ENCODE measurements at regions not wholly inside any gene's neighbourhood (a gene's known extent, or its start where the extent isn't known, plus 50 kb on each side); places are given as distances from the start of the nearest gene placed in this dataset.

DNA sequence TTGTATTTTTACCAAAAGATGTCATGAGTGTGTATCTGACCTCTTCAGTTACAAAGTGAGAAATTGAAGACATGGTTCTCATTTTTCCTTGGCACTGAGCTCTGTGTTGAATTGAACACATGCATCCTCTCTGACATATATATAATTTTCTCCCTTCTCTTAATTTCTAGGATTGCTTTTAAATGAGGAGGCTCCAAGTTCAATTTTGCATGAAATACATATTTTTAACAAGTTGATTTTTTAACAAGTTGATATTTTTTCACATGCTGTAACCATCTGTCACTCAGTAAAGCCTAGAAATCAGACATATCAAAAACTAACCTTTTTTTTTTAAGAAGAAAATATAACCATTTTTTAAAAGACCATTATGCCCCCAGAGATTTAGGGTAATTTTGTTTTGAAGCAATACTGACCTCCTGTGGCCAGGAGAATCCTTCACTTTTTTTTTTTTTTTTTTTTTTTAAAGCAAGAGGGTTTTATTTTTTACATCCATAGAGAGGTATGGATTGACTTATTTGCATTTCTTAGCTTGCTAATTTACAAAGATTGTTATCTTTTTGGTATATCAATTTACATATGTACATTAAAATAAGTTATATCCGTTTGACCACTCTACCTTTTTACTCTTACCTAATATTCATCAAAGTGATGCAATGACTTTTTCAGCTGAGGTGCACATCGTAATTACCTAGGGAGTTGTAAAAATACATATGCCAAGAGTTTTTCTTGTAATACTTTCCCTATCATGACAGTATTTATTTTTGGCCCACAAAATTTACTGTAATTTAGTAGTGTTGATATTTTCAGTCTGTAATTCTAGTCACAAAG is 161.8 kb downstream of the SOCS6 start:
- Histone ChIP-seq H3K9me3 (no peaks in the 10 kb centered on the region), H3K4me3 (no peak overlapping the region), H3K27ac (no peak overlapping the region), H3K4me1 (peaks cover 0 to 3% (median 0%) of the 10 kb centered on the region in 4 donors), H3K27me3 (no peaks in the 10 kb centered on the region), H3K36me3 (no peaks in the 10 kb centered on the region)
- DNase-seq, result no peak
- TF ChIP-seq POLR2AphosphoS5 (IDR thresholded peaks at IDR 0.05) (no peak), EP300 (IDR thresholded peaks at IDR 0.05) (no peak), POLR2A (IDR thresholded peaks at IDR 0.05) (no peak)
- TF ChIP-seq, protein P1, sequence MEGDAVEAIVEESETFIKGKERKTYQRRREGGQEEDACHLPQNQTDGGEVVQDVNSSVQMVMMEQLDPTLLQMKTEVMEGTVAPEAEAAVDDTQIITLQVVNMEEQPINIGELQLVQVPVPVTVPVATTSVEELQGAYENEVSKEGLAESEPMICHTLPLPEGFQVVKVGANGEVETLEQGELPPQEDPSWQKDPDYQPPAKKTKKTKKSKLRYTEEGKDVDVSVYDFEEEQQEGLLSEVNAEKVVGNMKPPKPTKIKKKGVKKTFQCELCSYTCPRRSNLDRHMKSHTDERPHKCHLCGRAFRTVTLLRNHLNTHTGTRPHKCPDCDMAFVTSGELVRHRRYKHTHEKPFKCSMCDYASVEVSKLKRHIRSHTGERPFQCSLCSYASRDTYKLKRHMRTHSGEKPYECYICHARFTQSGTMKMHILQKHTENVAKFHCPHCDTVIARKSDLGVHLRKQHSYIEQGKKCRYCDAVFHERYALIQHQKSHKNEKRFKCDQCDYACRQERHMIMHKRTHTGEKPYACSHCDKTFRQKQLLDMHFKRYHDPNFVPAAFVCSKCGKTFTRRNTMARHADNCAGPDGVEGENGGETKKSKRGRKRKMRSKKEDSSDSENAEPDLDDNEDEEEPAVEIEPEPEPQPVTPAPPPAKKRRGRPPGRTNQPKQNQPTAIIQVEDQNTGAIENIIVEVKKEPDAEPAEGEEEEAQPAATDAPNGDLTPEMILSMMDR (IDR thresholded peaks at IDR 0.05), result no peak
- intact Hi-C loops (cut with DNase I), result loop anchor here (5.0 kb wide), 1 partner anchor 253 kb away; no protein-coding TSS in a partner anchor
- 27 to 40% methylated on average over 2 of the region's 2 CpGs for whole genome bisulfite sequencing, 2 donors

DNA sequence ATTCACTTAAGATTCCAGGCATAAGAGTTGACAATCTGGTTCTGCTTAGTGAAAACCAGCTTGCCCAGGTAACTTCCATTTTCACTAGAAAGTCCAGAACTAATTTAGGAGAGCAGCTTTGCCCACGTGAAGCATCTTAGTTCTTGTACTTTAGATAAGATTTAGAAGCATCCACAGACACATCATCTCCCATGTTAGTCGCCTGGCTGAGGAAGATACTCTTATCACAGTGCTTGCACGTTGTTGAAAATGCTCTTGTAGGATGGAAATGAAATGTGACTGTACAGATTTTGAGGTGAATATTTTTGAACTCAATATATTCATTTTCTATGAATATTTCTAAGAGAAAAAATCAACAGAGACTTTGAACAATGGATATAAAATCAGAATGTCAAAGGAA is 159.7 kb downstream of the SOCS6 start:
- Histone ChIP-seq H3K4me1 (no peaks in the 10 kb centered on the region), H3K27ac (no peak overlapping the region), H3K27me3 (no peaks in the 10 kb centered on the region), H3K36me3 (no peaks in the 10 kb centered on the region), H3K9me3 (peaks cover 0 to 5% (median 0%) of the 10 kb centered on the region in 4 donors), H3K4me3 (no peak overlapping the region)
- DNase-seq, result no peak
- 64 to 80% methylated on average over 3 of the region's 3 CpGs for WGBS, 2 donors
- intact Hi-C loops (cut with DNase I), result no loop called here
- no peak for TF ChIP-seq POLR2AphosphoS5 (IDR thresholded peaks at IDR 0.05)
- no peak for TF ChIP-seq POLR2A (IDR thresholded peaks at IDR 0.05)
- TF ChIP-seq, protein P1 (IDR thresholded peaks at IDR 0.05), result no peak
- no peak for TF ChIP-seq EP300 (IDR thresholded peaks at IDR 0.05)

DNA sequence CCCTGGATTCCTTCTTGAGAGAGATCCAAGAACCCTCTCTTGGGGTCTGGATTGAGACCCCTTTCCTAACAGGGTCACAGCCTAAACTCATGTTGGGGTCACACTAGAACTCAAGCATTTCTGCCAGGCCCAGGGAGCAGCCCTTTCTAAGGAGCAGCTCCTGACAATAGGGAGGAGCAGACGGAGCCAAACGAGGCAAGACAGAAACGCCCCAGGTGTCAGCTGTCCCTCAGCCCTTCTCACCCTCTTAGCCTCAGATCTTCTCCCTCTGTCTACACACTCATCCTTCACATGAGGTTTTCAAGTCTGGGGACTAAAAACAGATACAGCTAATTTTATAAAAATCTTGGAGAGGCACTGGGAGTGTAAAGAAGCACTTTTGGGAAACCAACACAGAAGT is 157.2 kb downstream of the SOCS6 start:
- intact Hi-C loops (cut with DNase I), result no loop called here
- Histone ChIP-seq H3K4me3 (no peak overlapping the region), H3K4me1 (no peaks in the 10 kb centered on the region), H3K27me3 (no peaks in the 10 kb centered on the region), H3K27ac (no peak overlapping the region), H3K9me3 (peaks cover 3 to 14% (median 7%) of the 10 kb centered on the region in 4 donors), H3K36me3 (no peaks in the 10 kb centered on the region)
- no peak for DNase-seq
- WGBS, 2 donors, result 66 to 68% methylated on average over 3 of the region's 3 CpGs
- TF ChIP-seq POLR2AphosphoS5 (IDR thresholded peaks at IDR 0.05) (no peak), POLR2A (IDR thresholded peaks at IDR 0.05) (no peak), EP300 (IDR thresholded peaks at IDR 0.05) (no peak)
- TF ChIP-seq, protein P1 (IDR thresholded peaks at IDR 0.05), result no peak

DNA sequence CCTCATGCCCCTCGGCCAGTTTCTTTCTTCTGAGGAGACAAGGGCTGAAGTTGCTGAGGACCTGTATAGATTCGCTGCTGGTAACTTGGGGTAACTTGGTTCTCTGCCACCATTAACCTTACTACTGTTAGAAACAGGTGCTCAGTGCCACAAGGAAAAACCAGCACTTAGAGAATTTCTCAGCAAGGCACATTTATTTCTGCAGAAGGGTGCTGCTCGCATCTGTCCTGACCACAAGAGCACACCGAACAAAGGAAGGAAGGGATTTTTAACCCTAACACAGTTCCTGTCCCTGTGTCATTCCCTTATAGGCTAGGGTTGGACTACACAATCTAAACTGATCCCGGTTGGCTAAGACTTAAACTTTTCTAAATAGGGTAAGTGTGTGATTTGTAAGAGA is 154.1 kb downstream of the SOCS6 start:
- Histone ChIP-seq H3K27me3 (no peaks in the 10 kb centered on the region), H3K4me3 (no peak overlapping the region), H3K9me3 (peaks cover 3 to 14% (median 7%) of the 10 kb centered on the region in 4 donors), H3K36me3 (no peaks in the 10 kb centered on the region), H3K4me1 (no peaks in the 10 kb centered on the region), H3K27ac (no peak overlapping the region)
- DNase-seq, result no peak
- intact Hi-C loops (cut with DNase I), result no loop called here
- TF ChIP-seq EP300 (IDR thresholded peaks at IDR 0.05) (no peak), POLR2AphosphoS5 (IDR thresholded peaks at IDR 0.05) (no peak), POLR2A (IDR thresholded peaks at IDR 0.05) (no peak)
- TF ChIP-seq, protein P1 (IDR thresholded peaks at IDR 0.05), result no peak
- WGBS, 2 donors, result 94 to 96% methylated on average over 5 of the region's 5 CpGs
